BLaER1 (cell line): ENCODE measurements at regions not wholly inside any gene's neighbourhood (a gene's known extent, or its start where the extent isn't known, plus 50 kb on each side); places are given as distances from the start of the nearest gene placed in this dataset.
"Not testable (repeated sequence)": the region's sequence is repeated elsewhere in the genome, so short reads cannot be mapped to it uniquely, and the experiment has no call there.

ENCODE experiments used
- H3K27ac ChIP-seq: shearing (Covaris generic); formaldehyde crosslinking; 2 replicates; pipeline ENCODE4 v1.8.1; 2022
- H3K27me3 ChIP-seq: shearing (Covaris generic); formaldehyde crosslinking; 2 replicates; pipeline ENCODE4 v1.8.1; 2022
- H3K36me3 ChIP-seq: shearing (Covaris generic); formaldehyde crosslinking; 2 replicates; pipeline ENCODE4 v1.8.1; 2022
- H3K4me1 ChIP-seq: shearing (Covaris generic); formaldehyde crosslinking; 2 replicates; pipeline ENCODE4 v1.8.1; 2022
- H3K4me2 ChIP-seq: shearing (Covaris generic); formaldehyde crosslinking; 2 replicates; pipeline ENCODE4 v1.8.1; 2022
- H3K4me3 ChIP-seq: shearing (Covaris generic); formaldehyde crosslinking; 2 replicates; pipeline ENCODE4 v1.8.1; 2022
- H3K9ac ChIP-seq: shearing (Covaris generic); formaldehyde crosslinking; 2 replicates; pipeline ENCODE4 v1.8.1; 2022
- H3K9me3 ChIP-seq: shearing (Covaris generic); formaldehyde crosslinking; 2 replicates; pipeline ENCODE4 v1.8.1; 2022
- H4K20me1 ChIP-seq: shearing (Covaris generic); formaldehyde crosslinking; 2 replicates; pipeline ENCODE4 v1.8.1; 2022
- Cebpa-rat ChIP-seq: shearing (Covaris generic); IDR thresholded peaks from 2 replicates; pipeline ENCODE4 v1.8.1; 2022

GRCh38 chr2:7866825-7867224 is 815.0 kb upstream of the ID2 start:
- no peaks in the 10 kb centered on the region for H4K20me1 ChIP-seq
- no peaks in the 10 kb centered on the region for H3K27me3 ChIP-seq
- no peaks in the 10 kb centered on the region for H3K36me3 ChIP-seq
- H3K4me1 ChIP-seq, result peaks cover 17% of the 10 kb centered on the region
- no peak for TF ChIP-seq Cebpa-rat
- H3K4me3 ChIP-seq, result no peak overlapping the region
- H3K9ac ChIP-seq, result no peak overlapping the region
- no peak overlapping the region for H3K27ac ChIP-seq
- no peak overlapping the region for H3K4me2 ChIP-seq
- no peaks in the 10 kb centered on the region for H3K9me3 ChIP-seq

- H3K27ac ChIP-seq, result no peak overlapping the region
- 0 out of 2 replicates have a peak overlapping the region, but pooled peaks have one; percentile 30 for H3K4me2 ChIP-seq
- H3K9me3 ChIP-seq, result no peaks in the 10 kb centered on the region
- no peak overlapping the region for H3K4me3 ChIP-seq
- H3K9ac ChIP-seq, result no peak overlapping the region
- no peaks in the 10 kb centered on the region for H3K27me3 ChIP-seq
- H3K36me3 ChIP-seq, result no peaks in the 10 kb centered on the region
- no peak for TF ChIP-seq Cebpa-rat
- H4K20me1 ChIP-seq, result no peaks in the 10 kb centered on the region
- peaks cover 17% of the 10 kb centered on the region for H3K4me1 ChIP-seq
Observed at GRCh38 chr2:7867867-7868266, 814.0 kb upstream of the ID2 start.

GRCh38 chr2:7868836-7869235 is 813.0 kb upstream of the ID2 start:
- Histone ChIP-seq H3K4me3 (no peak overlapping the region), H3K36me3 (no peaks in the 10 kb centered on the region), H3K27ac (no peak overlapping the region), H3K9ac (no peak overlapping the region), H3K4me2 (peak overlapping the region; percentile 35), H3K9me3 (no peaks in the 10 kb centered on the region), H3K27me3 (no peaks in the 10 kb centered on the region), H3K4me1 (peaks cover 17% of the 10 kb centered on the region), H4K20me1 (no peaks in the 10 kb centered on the region)
- TF ChIP-seq Cebpa-rat, result no peak

GRCh38 chr2:7876445-7876844 is 805.4 kb upstream of the ID2 start:
- H3K9ac ChIP-seq, H3K9me3 ChIP-seq, H3K27me3 ChIP-seq, H4K20me1 ChIP-seq, H3K36me3 ChIP-seq, H3K4me2 ChIP-seq, H3K4me1 ChIP-seq, H3K27ac ChIP-seq, H3K4me3 ChIP-seq: not testable (repeated sequence)

- not testable (repeated sequence) for H3K27ac ChIP-seq, H4K20me1 ChIP-seq, H3K4me3 ChIP-seq, H3K9me3 ChIP-seq, H3K9ac ChIP-seq, H3K36me3 ChIP-seq, H3K4me1 ChIP-seq, H3K27me3 ChIP-seq, H3K4me2 ChIP-seq
Observed at GRCh38 chr2:7878266-7878665, 803.6 kb upstream of the ID2 start.

GRCh38 chr2:7878786-7879482 is 802.9 kb upstream of the ID2 start:
- no peak overlapping the region for H3K4me3 ChIP-seq
- H3K27ac ChIP-seq, result no peak overlapping the region
- no peak overlapping the region for H3K9ac ChIP-seq

GRCh38 chr2:7879483-7879835 is 802.4 kb upstream of the ID2 start:
- Histone ChIP-seq H3K4me1 (peaks cover 8% of the 10 kb centered on the region; the same call in 1 of the 2 replicates), H3K4me2 (no peak overlapping the region), H3K27ac (no peak overlapping the region), H3K9ac (no peak overlapping the region), H3K36me3 (no peaks in the 10 kb centered on the region), H4K20me1 (no peaks in the 10 kb centered on the region), H3K9me3 (peaks cover 9% of the 10 kb centered on the region; the same call in 1 of the 2 replicates), H3K27me3 (no peaks in the 10 kb centered on the region), H3K4me3 (no peak overlapping the region)
- no peak for TF ChIP-seq Cebpa-rat

More at GRCh38 chr2:7878786-7879482, 802.9 kb upstream of the ID2 start:
- H3K4me1 ChIP-seq, result 0 out of 2 replicates have a peak, but pooled peaks cover 2% of the 10 kb centered on the region
- TF ChIP-seq Cebpa-rat, result no peak
- H3K36me3 ChIP-seq, result no peaks in the 10 kb centered on the region
- H4K20me1 ChIP-seq, result no peaks in the 10 kb centered on the region
- no peaks in the 10 kb centered on the region for H3K27me3 ChIP-seq
- H3K9me3 ChIP-seq, result peaks cover 8% of the 10 kb centered on the region; the same call in 1 of the 2 replicates
- H3K4me2 ChIP-seq, result no peak overlapping the region

- Histone ChIP-seq H3K4me2 (no peak overlapping the region), H3K4me1 (peaks cover 12% of the 10 kb centered on the region; the same call in 1 of the 2 replicates), H3K36me3 (no peaks in the 10 kb centered on the region), H3K9ac (no peak overlapping the region), H3K4me3 (no peak overlapping the region), H3K9me3 (peaks cover 9% of the 10 kb centered on the region; the same call in 1 of the 2 replicates), H4K20me1 (no peaks in the 10 kb centered on the region), H3K27me3 (no peaks in the 10 kb centered on the region), H3K27ac (no peak overlapping the region)
- no peak for TF ChIP-seq Cebpa-rat
Observed at GRCh38 chr2:7880126-7880525, 801.7 kb upstream of the ID2 start.

- H3K9ac ChIP-seq, result no peak overlapping the region
- H3K27me3 ChIP-seq, result no peaks in the 10 kb centered on the region
- H4K20me1 ChIP-seq, result no peaks in the 10 kb centered on the region
- no peak for TF ChIP-seq Cebpa-rat
- no peaks in the 10 kb centered on the region for H3K36me3 ChIP-seq
- H3K27ac ChIP-seq, result no peak overlapping the region
- H3K4me1 ChIP-seq, result peaks cover 12% of the 10 kb centered on the region; the same call in 1 of the 2 replicates
- no peak overlapping the region for H3K4me3 ChIP-seq
- H3K4me2 ChIP-seq, result no peak overlapping the region
- peaks cover 9% of the 10 kb centered on the region; the same call in 1 of the 2 replicates for H3K9me3 ChIP-seq
Observed at GRCh38 chr2:7880566-7880965, 801.3 kb upstream of the ID2 start.

- H3K27me3 ChIP-seq, result no peaks in the 10 kb centered on the region
- no peak overlapping the region for H3K4me3 ChIP-seq
- H3K27ac ChIP-seq, result no peak overlapping the region
- no peaks in the 10 kb centered on the region for H4K20me1 ChIP-seq
- no peaks in the 10 kb centered on the region for H3K36me3 ChIP-seq
- no peak overlapping the region for H3K4me2 ChIP-seq
- H3K9me3 ChIP-seq, result peaks cover 9% of the 10 kb centered on the region; the same call in 1 of the 2 replicates
- no peak overlapping the region for H3K9ac ChIP-seq
- no peak for TF ChIP-seq Cebpa-rat
- peaks cover 12% of the 10 kb centered on the region; the same call in 1 of the 2 replicates for H3K4me1 ChIP-seq
Observed at GRCh38 chr2:7881063-7881462, 800.8 kb upstream of the ID2 start.
